WTC11 (cell line): ENCODE measurements at regions not wholly inside any gene's neighbourhood (a gene's known extent, or its start where the extent isn't known, plus 50 kb on each side); places are given as distances from the start of the nearest gene placed in this dataset.

Experiments used
- RELA ChIP-seq: sonication (generic); formaldehyde crosslinking; IDR thresholded peaks from 2 replicates; pipeline ENCODE4 v1.8.1; 2022; ENCODE audit warnings: missing genetic modification reagents, mild to moderate bottlenecking, borderline replicate concordance
- SMAD3 ChIP-seq: sonication (generic); formaldehyde crosslinking; IDR thresholded peaks from 2 replicates; pipeline ENCODE4 v1.8.0; 2022; ENCODE audit warnings: missing genetic modification reagents, mild to moderate bottlenecking, borderline replicate concordance
- TCF7 ChIP-seq: sonication (generic); formaldehyde crosslinking; IDR thresholded peaks from 2 replicates; pipeline ENCODE4 v1.8.0; 2022; ENCODE audit warnings: mild to moderate bottlenecking, low read depth, missing genetic modification reagents, moderate library complexity
- ZNF396 ChIP-seq: fragments of 250-450 bp; sonication (Bioruptor Pico); IDR thresholded peaks from 2 replicates; pipeline ENCODE4 v1.8.0; 2021; ENCODE audit warnings: mild to moderate bottlenecking, moderate library complexity, borderline replicate concordance
- ZNF671 ChIP-seq: fragments of 250-450 bp; sonication (Bioruptor Pico); IDR thresholded peaks from 2 replicates; pipeline ENCODE4 v1.8.0; 2021; ENCODE audit warnings: mild to moderate bottlenecking
- TF ChIP-seq, protein P1 (sequence below): fragments of 200-600 bp; IDR thresholded peaks from 2 replicates; pipeline ENCODE4 v1.8.0; 2022; ENCODE audit warnings: antibody characterized with exemption
- TF ChIP-seq, protein P2 (sequence below): sonication (generic); formaldehyde crosslinking; IDR thresholded peaks from 2 replicates; pipeline ENCODE4 v1.8.1; 2022; ENCODE audit warnings: low read depth, missing genetic modification reagents, borderline replicate concordance
- TF ChIP-seq, protein P3 (sequence below): sonication (generic); formaldehyde crosslinking; IDR thresholded peaks from 2 replicates; pipeline ENCODE4 v1.8.0; 2022; ENCODE audit warnings: mild to moderate bottlenecking, missing genetic modification reagents
- TF ChIP-seq, protein P4 (sequence below): sonication (generic); formaldehyde crosslinking; IDR thresholded peaks from 2 replicates; pipeline ENCODE4 v1.8.1; 2022; ENCODE audit warnings: mild to moderate bottlenecking, missing genetic modification reagents, moderate library complexity, borderline replicate concordance

DNA sequence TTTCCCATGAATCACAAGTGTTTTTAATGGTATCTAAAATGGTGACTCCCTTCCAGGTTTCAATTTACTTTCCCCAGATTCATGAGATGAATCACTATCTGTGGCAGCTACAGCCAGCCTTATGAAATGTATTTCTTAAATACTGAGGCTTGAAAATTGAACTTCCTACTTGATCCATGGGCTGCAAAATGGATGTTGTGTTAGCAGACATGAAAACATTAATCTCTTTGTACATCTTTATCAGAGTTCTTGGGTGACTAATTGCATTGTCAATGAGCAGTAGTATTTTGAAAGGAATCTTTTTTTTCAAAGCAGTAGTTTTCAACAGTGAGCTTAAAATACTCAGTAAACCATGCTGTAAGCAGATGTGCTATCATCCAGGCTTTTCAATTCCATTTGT is 250.8 kb downstream of the SLC6A15 start:
- TF ChIP-seq, protein P1, sequence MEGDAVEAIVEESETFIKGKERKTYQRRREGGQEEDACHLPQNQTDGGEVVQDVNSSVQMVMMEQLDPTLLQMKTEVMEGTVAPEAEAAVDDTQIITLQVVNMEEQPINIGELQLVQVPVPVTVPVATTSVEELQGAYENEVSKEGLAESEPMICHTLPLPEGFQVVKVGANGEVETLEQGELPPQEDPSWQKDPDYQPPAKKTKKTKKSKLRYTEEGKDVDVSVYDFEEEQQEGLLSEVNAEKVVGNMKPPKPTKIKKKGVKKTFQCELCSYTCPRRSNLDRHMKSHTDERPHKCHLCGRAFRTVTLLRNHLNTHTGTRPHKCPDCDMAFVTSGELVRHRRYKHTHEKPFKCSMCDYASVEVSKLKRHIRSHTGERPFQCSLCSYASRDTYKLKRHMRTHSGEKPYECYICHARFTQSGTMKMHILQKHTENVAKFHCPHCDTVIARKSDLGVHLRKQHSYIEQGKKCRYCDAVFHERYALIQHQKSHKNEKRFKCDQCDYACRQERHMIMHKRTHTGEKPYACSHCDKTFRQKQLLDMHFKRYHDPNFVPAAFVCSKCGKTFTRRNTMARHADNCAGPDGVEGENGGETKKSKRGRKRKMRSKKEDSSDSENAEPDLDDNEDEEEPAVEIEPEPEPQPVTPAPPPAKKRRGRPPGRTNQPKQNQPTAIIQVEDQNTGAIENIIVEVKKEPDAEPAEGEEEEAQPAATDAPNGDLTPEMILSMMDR, result no peak
- no peak for TF ChIP-seq SMAD3 (CRISPR knock-in tag)
- TF ChIP-seq ZNF671 (CRISPR knock-in tag), result no peak
- TF ChIP-seq TCF7 (CRISPR knock-in tag), result no peak
- TF ChIP-seq, protein P2, sequence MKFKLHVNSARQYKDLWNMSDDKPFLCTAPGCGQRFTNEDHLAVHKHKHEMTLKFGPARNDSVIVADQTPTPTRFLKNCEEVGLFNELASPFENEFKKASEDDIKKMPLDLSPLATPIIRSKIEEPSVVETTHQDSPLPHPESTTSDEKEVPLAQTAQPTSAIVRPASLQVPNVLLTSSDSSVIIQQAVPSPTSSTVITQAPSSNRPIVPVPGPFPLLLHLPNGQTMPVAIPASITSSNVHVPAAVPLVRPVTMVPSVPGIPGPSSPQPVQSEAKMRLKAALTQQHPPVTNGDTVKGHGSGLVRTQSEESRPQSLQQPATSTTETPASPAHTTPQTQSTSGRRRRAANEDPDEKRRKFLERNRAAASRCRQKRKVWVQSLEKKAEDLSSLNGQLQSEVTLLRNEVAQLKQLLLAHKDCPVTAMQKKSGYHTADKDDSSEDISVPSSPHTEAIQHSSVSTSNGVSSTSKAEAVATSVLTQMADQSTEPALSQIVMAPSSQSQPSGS (CRISPR knock-in tag), result no peak
- no peak for TF ChIP-seq ZNF396 (CRISPR knock-in tag)
- TF ChIP-seq, protein P3, sequence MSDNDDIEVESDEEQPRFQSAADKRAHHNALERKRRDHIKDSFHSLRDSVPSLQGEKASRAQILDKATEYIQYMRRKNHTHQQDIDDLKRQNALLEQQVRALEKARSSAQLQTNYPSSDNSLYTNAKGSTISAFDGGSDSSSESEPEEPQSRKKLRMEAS, result no peak
- TF ChIP-seq, protein P4, sequence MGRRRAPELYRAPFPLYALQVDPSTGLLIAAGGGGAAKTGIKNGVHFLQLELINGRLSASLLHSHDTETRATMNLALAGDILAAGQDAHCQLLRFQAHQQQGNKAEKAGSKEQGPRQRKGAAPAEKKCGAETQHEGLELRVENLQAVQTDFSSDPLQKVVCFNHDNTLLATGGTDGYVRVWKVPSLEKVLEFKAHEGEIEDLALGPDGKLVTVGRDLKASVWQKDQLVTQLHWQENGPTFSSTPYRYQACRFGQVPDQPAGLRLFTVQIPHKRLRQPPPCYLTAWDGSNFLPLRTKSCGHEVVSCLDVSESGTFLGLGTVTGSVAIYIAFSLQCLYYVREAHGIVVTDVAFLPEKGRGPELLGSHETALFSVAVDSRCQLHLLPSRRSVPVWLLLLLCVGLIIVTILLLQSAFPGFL, result no peak
- no peak for TF ChIP-seq RELA
